ENCODE measurements at regions not wholly inside any gene's neighbourhood (a gene's known extent, or its start where the extent isn't known, plus 50 kb on each side); places are given as distances from the start of the nearest gene placed in this dataset.
"Not testable (repeated sequence)": the region's sequence is repeated elsewhere in the genome, so short reads cannot be mapped to it uniquely, and the experiment has no call there.

DNA sequence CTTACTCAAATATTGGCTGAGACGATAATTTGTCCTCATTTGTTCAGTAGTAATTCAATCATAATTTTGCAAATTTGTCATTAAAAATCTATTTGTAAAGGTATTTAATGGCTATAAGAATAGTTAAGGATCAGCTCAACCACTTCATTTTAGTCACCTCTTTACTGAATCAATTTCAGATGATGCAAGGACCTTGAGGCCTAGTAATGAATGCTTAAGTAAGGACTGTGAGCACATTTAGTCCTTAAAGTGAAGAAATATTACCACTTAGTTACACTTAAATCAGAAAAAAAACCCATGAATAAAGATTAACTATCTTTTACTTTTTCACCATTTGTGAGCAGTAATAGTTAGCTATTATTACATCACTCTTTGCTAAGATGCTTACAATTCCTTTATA lies 778.9 kb downstream of the CCDC85A start:
- H3K27ac ChIP-seq = no peak overlapping the region
- no peak for TF ChIP-seq Cebpa-rat (IDR thresholded peaks at IDR 0.05)
- H3K4me2 ChIP-seq = no peak overlapping the region
- H4K20me1 ChIP-seq = no peaks in the 10 kb centered on the region
- H3K4me3 ChIP-seq = no peak overlapping the region
- H3K36me3 ChIP-seq = no peaks in the 10 kb centered on the region
- H3K27me3 ChIP-seq = no peaks in the 10 kb centered on the region
- H3K4me1 ChIP-seq = no peaks in the 10 kb centered on the region
- peaks cover 3% of the 10 kb centered on the region; the same call in 1 of the 2 replicates for H3K9me3 ChIP-seq
- no peak overlapping the region for H3K9ac ChIP-seq

DNA sequence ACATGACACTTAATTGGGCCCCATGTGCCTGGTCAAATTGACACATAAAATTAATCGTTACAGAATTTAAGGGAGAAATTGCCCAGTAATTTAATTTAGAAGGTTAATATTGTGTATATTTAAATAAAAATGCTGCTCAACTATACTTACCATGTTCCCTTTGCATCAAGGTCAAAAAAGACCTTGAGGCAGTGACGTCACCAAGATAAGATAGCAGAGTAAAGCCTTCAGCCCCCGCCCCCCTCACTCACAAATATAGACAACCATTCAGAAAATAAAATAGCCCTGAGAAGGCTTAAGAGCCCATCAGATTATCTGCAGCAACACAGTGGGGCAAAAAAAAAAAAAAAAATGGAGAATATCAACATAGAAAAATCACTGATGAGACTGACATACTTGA lies 785.7 kb downstream of the CCDC85A start:
- Histone ChIP-seq H4K20me1 (no peaks in the 10 kb centered on the region), H3K36me3 (no peaks in the 10 kb centered on the region), H3K4me3 (no peak overlapping the region), H3K9me3 (no peaks in the 10 kb centered on the region), H3K4me1 (no peaks in the 10 kb centered on the region), H3K4me2 (no peak overlapping the region), H3K9ac (no peak overlapping the region), H3K27me3 (no peaks in the 10 kb centered on the region), H3K27ac (no peak overlapping the region)
- no peak for TF ChIP-seq Cebpa-rat (IDR thresholded peaks at IDR 0.05)

DNA sequence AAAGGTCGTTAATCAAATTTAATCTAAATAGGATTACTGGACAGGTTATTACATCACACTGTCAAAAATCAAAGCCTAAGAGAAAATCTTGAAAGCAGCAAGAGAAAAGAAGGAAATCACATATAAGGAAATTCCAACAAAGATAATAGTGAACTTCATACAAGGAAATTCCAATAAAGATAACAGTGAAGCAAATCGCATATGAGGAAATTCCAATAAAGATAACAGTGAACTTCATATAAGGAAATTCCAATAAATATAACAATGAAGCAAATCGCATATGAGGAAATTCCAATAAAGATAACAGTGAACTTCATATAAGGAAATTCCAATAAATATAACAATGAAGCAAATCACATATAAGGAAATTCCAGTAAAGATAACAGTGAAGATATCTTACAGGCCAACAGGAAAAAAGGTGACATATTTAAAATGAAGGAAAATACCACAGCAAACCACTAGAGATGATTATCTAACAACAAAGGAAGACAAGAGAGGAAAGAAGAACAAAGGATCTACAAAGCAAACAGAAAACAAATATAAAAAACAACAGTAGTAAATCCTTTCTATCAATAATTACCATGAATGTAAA lies 787.7 kb downstream of the CCDC85A start:
- Histone ChIP-seq H3K4me3 (no peak overlapping the region), H3K36me3 (no peaks in the 10 kb centered on the region), H3K4me1 (no peaks in the 10 kb centered on the region), H3K27me3 (no peaks in the 10 kb centered on the region), H3K27ac (no peak overlapping the region), H3K4me2 (no peak overlapping the region), H3K9me3 (no peaks in the 10 kb centered on the region), H3K9ac (no peak overlapping the region), H4K20me1 (no peaks in the 10 kb centered on the region)
- no peak for TF ChIP-seq Cebpa-rat (IDR thresholded peaks at IDR 0.05)

DNA sequence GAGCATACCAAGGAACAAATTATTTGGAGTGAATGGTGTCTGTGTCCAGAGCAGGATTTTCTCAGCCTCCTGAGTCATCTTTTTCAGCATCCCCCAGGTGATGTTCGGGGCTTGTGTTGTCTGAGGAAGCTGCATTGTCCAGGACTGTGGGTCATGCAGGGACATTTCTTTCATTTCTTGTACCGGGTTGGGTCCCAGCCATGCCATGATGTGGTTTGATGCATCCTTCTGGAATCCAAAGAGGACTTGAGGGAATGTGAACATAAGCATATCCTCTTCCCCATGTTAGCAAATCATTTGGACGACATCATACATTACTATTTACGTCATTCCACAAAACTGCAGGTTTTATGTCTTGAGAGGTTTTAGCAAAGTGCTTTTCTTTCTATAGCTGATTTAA lies 797.8 kb downstream of the CCDC85A start:
- no peaks in the 10 kb centered on the region for H4K20me1 ChIP-seq
- H3K27me3 ChIP-seq = no peaks in the 10 kb centered on the region
- H3K9ac ChIP-seq = no peak overlapping the region
- no peaks in the 10 kb centered on the region for H3K4me1 ChIP-seq
- H3K27ac ChIP-seq = no peak overlapping the region
- peaks cover 14% of the 10 kb centered on the region for H3K9me3 ChIP-seq
- no peaks in the 10 kb centered on the region for H3K36me3 ChIP-seq
- no peak overlapping the region for H3K4me2 ChIP-seq
- H3K4me3 ChIP-seq = no peak overlapping the region
- no peak for TF ChIP-seq Cebpa-rat (IDR thresholded peaks at IDR 0.05)

DNA sequence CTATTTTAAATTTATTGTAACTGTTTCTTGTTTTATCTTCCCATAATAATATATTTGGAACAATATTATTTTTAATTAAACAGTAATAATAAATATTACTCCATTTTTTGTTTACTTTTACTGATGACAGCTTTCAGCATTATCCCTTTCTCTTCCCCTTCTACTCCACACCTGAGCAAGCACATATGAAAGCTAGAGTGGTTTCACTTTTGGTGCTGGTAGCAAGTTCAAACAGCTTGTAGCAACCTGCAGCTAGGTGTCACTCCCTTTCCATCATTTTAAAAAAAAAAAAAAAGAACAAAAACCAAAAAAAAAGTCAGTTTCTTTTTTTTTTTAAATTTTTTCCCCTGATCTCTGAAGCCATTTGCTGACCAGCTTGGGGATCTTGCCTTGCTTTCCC lies 801.8 kb downstream of the CCDC85A start:
- Histone ChIP-seq H3K4me2 (no peak overlapping the region), H3K27me3 (no peaks in the 10 kb centered on the region), H3K27ac (no peak overlapping the region), H3K4me3 (no peak overlapping the region), H3K9ac (no peak overlapping the region), H3K4me1 (no peaks in the 10 kb centered on the region), H3K9me3 (peaks cover 7% of the 10 kb centered on the region), H3K36me3 (no peaks in the 10 kb centered on the region), H4K20me1 (no peaks in the 10 kb centered on the region)
- no peak for TF ChIP-seq Cebpa-rat (IDR thresholded peaks at IDR 0.05)

DNA sequence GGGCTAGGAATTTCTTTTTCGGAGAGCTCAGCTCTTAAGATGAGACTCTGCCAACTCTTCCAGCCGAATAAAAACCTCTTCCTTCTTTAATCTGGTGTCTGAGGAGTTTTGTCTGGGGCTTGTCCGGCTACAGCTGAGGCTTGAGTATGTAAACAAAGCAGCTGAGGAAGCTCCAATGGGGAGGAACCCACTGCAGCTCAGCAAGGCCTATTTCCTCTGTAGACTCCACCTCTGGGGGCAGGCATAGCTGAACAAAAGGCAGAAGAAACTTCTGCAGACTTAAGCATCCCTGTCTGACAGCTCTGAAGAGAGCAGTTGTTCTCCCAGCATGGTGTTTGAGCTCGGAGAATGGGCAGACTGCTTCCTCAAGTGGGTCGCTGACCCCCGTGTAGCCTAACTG lies 838.7 kb downstream of the CCDC85A start:
- Histone ChIP-seq H3K27me3 (no peaks in the 10 kb centered on the region), H4K20me1 (no peaks in the 10 kb centered on the region), H3K4me1 (0 out of 2 replicates have a peak, but pooled peaks cover 4% of the 10 kb centered on the region), H3K9ac (no peak overlapping the region), H3K9me3 (peaks cover 11% of the 10 kb centered on the region; the same call in 1 of the 2 replicates), H3K4me3 (no peak overlapping the region), H3K36me3 (no peaks in the 10 kb centered on the region), H3K4me2 (no peak overlapping the region), H3K27ac (no peak overlapping the region)
- no peak for TF ChIP-seq Cebpa-rat (IDR thresholded peaks at IDR 0.05)

DNA sequence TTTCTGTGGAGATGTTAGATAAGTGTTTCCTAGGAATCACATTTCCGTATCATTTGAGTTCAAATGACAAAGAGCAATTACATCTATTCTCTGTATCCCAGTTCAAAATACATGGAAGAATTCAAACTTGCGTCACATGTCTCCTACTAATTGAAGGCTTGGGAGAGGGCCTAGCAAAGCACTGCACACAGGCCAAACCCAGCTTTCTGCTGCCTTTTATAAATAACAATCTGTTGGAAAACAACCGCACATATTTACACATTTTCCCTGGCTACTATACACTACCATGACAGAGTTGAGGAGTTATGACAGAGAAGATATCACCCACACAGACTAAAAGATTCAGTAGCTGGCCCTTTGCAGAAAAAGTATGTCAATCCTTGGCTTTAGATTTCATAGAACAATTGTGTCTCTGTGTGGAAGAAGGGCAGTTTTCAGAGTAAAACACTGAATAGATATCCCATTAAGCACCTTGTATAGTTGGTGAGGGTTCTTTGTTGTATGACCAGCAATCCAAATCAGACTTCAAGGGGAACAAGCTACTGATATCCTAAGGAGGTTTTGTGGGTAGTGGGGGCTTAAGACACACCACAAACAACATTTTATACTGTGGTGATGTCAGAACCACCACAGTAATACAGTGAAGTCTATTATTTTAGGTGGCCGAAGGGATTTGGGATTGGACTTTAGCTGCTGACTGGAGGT lies 861.3 kb downstream of the CCDC85A start:
- Histone ChIP-seq H3K9ac (no peak overlapping the region), H3K4me1 (0 out of 2 replicates have a peak, but pooled peaks cover 7% of the 10 kb centered on the region), H3K27ac (no peak overlapping the region), H4K20me1 (no peaks in the 10 kb centered on the region), H3K36me3 (no peaks in the 10 kb centered on the region), H3K4me2 (no peak overlapping the region), H3K4me3 (no peak overlapping the region), H3K27me3 (no peaks in the 10 kb centered on the region), H3K9me3 (no peaks in the 10 kb centered on the region)
- TF ChIP-seq Cebpa-rat (IDR thresholded peaks at IDR 0.05) = no peak

DNA sequence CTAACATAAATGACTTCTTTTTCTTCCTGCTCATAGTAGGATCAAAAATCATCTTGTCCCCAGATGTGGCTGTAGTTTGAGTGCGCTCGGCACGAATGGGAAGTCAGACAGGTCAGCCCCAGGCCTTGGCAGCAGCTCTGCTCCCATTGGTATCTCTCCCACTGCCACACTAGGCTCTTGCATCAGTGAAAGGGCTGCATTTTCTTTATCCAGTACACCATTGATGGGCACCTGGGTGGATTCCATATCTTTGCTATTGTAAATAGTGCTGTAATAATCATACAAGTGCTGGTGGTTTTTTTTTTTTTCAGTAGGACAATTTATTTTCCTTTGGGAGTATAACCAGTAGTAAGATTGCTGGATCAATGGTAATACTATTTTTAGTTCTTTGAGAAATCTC lies 865.5 kb downstream of the CCDC85A start:
- no peaks in the 10 kb centered on the region for H4K20me1 ChIP-seq
- no peak overlapping the region for H3K27ac ChIP-seq
- no peak for TF ChIP-seq Cebpa-rat (IDR thresholded peaks at IDR 0.05)
- H3K27me3 ChIP-seq = no peaks in the 10 kb centered on the region
- no peak overlapping the region for H3K4me3 ChIP-seq
- H3K4me1 ChIP-seq = no peaks in the 10 kb centered on the region
- H3K9ac ChIP-seq = no peak overlapping the region
- H3K4me2 ChIP-seq = no peak overlapping the region
- H3K9me3 ChIP-seq = no peaks in the 10 kb centered on the region
- no peaks in the 10 kb centered on the region for H3K36me3 ChIP-seq

DNA sequence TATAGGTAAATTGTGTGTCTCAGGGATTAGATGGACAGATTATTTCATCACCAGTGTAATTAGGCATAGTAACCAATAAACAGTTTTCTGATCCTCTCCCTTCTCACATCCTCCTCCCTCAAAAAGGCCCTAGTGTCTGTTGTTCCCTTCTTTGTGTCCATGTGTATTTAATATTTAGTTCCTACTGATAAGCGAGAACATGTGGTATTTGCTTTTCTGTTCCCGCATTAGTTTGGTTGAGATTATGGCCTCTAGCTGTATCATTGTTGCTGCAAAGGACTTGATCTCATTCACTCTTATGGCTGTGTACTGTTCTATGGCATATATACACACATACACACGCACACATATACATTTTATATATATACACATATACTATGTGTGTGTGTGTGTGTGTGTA lies 866.2 kb downstream of the CCDC85A start:
- no peaks in the 10 kb centered on the region for H3K27me3 ChIP-seq
- no peaks in the 10 kb centered on the region for H4K20me1 ChIP-seq
- H3K27ac ChIP-seq = no peak overlapping the region
- H3K4me3 ChIP-seq = no peak overlapping the region
- no peak overlapping the region for H3K9ac ChIP-seq
- no peak for TF ChIP-seq Cebpa-rat (IDR thresholded peaks at IDR 0.05)
- H3K9me3 ChIP-seq = no peaks in the 10 kb centered on the region
- no peak overlapping the region for H3K4me2 ChIP-seq
- no peaks in the 10 kb centered on the region for H3K36me3 ChIP-seq
- no peaks in the 10 kb centered on the region for H3K4me1 ChIP-seq

DNA sequence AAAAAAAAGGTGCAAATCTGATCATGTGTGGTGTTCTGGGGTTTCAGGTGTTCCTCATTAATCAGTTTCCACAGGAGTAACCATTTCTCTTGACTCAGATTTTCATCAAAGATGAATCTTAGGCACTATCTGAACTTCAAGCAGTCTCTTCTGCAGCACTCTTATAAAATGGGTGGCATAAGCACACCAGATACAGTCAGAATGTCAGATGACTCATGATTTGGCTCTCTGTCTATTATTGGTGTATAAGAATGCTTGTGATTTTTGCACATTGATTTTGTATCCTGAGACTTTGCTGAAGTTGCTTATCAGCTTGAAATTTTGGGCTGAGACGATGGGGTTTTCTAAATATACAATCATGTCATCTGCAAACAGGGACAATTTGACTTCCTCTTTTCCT lies 882.5 kb downstream of the CCDC85A start:
- not testable (repeated sequence) for H3K27me3 ChIP-seq, H3K4me2 ChIP-seq, H3K4me3 ChIP-seq, H3K9ac ChIP-seq, H3K27ac ChIP-seq, H3K4me1 ChIP-seq, H3K9me3 ChIP-seq, H3K36me3 ChIP-seq, H4K20me1 ChIP-seq
